ENCODE measurements at regions not wholly inside any gene's neighbourhood (a gene's known extent, or its start where the extent isn't known, plus 50 kb on each side); places are given as distances from the start of the nearest gene placed in this dataset.

DNA sequence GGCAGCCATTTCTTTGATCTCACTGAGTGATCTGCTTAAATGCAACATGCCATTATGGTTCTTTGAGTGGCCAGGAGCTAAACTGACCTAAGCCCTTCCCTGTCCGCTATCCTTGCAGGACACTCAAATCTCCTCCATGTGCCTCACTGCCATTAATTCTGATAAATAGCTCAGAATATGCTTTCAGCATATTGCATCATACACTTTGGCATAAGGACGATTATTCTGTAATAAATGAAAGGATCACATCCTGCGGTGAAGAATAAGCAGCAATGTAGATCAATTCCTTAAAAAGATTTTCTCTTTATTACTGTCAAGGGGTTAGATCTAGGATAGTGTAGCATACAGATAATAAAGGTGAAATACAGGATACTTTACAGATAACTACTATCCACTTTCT is 231.8 kb upstream of the CTBP2 start:
- ChIA-PET CTCF (no interaction called here), POLR2A (no interaction called here)
- TF ChIP-seq SP1 (IDR thresholded peaks at IDR 0.05) (no peak), ZNF384 (IDR thresholded peaks at IDR 0.05) (no peak)
- DNase-seq (ENCODE audit: extremely low spot score), result no peak

DNA sequence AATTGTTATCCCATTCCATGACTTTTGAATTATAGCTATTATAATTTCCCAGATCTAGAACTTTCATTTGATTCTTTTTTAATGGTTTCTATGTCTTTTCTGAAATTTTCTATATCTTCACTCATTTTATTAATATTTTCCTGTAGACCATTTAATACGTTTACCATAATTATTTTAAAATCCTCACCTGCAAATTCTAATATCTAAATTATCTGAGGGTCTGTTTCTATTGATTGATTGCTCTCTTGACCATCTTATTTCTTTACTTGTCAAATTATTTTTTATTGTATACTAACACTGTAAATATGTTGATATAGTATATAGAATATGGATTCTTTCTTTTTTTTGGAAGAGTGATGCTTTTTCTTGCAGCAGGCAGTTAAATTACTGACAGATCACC is 229.3 kb upstream of the CTBP2 start:
- TF ChIP-seq, protein P1, sequence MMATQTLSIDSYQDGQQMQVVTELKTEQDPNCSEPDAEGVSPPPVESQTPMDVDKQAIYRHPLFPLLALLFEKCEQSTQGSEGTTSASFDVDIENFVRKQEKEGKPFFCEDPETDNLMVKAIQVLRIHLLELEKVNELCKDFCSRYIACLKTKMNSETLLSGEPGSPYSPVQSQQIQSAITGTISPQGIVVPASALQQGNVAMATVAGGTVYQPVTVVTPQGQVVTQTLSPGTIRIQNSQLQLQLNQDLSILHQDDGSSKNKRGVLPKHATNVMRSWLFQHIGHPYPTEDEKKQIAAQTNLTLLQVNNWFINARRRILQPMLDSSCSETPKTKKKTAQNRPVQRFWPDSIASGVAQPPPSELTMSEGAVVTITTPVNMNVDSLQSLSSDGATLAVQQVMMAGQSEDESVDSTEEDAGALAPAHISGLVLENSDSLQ (IDR thresholded peaks at IDR 0.05), result no peak
- TF ChIP-seq L3MBTL2 (conservative IDR thresholded peaks at IDR 0.05), result no peak
- TF ChIP-seq ARNT (IDR thresholded peaks at IDR 0.05), result no peak
- no peak for TF ChIP-seq CTBP1 (IDR thresholded peaks at IDR 0.05; ENCODE audit: borderline replicate concordance)
- no peak for TF ChIP-seq BHLHE40 (IDR thresholded peaks at IDR 0.05; ENCODE audit: borderline replicate concordance)
- TF ChIP-seq FOXA1 (IDR thresholded peaks at IDR 0.05), result no peak
- ChIA-PET POLR2A (no interaction called here), CTCF (no interaction called here)
- no peak for DNase-seq (ENCODE audit: extremely low spot score)

DNA sequence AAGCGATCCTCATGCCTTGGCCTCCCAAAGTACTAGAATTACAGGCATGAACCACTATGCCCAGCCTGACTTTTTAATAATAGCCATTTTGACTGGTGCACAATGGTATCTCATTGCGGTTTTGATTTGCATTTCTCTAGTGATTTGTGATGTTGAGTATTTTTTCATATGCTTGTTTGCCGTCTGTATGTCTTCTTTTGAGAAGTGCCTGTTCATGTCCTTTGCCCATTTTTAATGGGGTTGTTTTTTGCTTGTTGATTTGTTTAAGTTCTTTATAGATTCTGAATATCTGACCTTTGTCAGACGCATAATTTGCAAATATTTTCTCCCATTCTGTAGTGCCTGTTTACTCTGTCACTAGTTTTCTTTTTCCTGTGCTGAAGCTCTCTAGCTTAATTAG is 219.2 kb upstream of the CTBP2 start:
- ChIA-PET CTCF (no interaction called here), POLR2A (no interaction called here)
- no peak for DNase-seq (ENCODE audit: extremely low spot score)
- TF ChIP-seq CTBP1 (IDR thresholded peaks at IDR 0.05; ENCODE audit: borderline replicate concordance) (no peak), HDGF (IDR thresholded peaks at IDR 0.05; ENCODE audit: borderline replicate concordance) (no peak), BHLHE40 (IDR thresholded peaks at IDR 0.05; ENCODE audit: borderline replicate concordance) (no peak), NFRKB (IDR thresholded peaks at IDR 0.05) (no peak), FOXM1 (IDR thresholded peaks at IDR 0.05; ENCODE audit: borderline replicate concordance) (no peak), FOXK2 (IDR thresholded peaks at IDR 0.05) (no peak), TARDBP (IDR thresholded peaks at IDR 0.05) (no peak), FOXA1 (IDR thresholded peaks at IDR 0.05) (no peak), L3MBTL2 (conservative IDR thresholded peaks at IDR 0.05) (no peak), ARNT (IDR thresholded peaks at IDR 0.05) (no peak), LEF1 (IDR thresholded peaks at IDR 0.05; ENCODE audit: borderline replicate concordance) (no peak), ZNF384 (IDR thresholded peaks at IDR 0.05) (no peak), SP1 (IDR thresholded peaks at IDR 0.05) (no peak), SUZ12 (IDR thresholded peaks at IDR 0.05) (no peak), ELF4 (IDR thresholded peaks at IDR 0.05) (no peak)
- TF ChIP-seq, protein P1 (IDR thresholded peaks at IDR 0.05), result no peak

DNA sequence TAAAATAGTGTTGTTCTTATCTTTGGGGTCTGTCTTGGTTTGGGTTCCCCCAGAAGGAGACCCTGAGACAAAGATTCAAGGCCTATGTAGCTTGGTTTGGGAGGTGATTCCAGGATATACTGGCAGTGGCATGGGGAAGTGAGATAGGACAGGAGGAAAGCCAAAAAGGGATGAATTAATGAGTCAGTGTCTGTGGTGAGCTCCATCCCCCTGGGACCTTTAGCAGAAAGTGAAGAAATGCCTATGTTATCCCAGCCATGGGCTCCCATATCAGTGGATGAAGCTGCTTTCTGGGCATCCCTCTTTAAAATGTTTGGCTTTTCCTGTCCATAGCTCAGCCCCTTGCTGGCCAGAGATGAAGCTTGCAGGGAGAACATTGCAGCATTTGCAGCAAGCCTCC is 217.0 kb upstream of the CTBP2 start:
- ChIA-PET CTCF (no interaction called here), POLR2A (no interaction called here)
- TF ChIP-seq CTBP1 (IDR thresholded peaks at IDR 0.05; ENCODE audit: borderline replicate concordance), result no peak
- TF ChIP-seq SUZ12 (IDR thresholded peaks at IDR 0.05), result no peak
- no peak for TF ChIP-seq L3MBTL2 (conservative IDR thresholded peaks at IDR 0.05)
- no peak for TF ChIP-seq FOXM1 (IDR thresholded peaks at IDR 0.05; ENCODE audit: borderline replicate concordance)
- TF ChIP-seq FOXK2 (IDR thresholded peaks at IDR 0.05), result no peak
- no peak for TF ChIP-seq LEF1 (IDR thresholded peaks at IDR 0.05; ENCODE audit: borderline replicate concordance)
- no peak for TF ChIP-seq FOXA1 (IDR thresholded peaks at IDR 0.05)
- TF ChIP-seq ELF4 (IDR thresholded peaks at IDR 0.05), result no peak
- TF ChIP-seq HDGF (IDR thresholded peaks at IDR 0.05; ENCODE audit: borderline replicate concordance), result no peak
- no peak for TF ChIP-seq ZNF384 (IDR thresholded peaks at IDR 0.05)
- TF ChIP-seq NFRKB (IDR thresholded peaks at IDR 0.05), result no peak
- TF ChIP-seq, protein P1 (IDR thresholded peaks at IDR 0.05), result no peak
- TF ChIP-seq TARDBP (IDR thresholded peaks at IDR 0.05), result no peak
- no peak for TF ChIP-seq ARNT (IDR thresholded peaks at IDR 0.05)
- no peak for TF ChIP-seq SP1 (IDR thresholded peaks at IDR 0.05)
- DNase-seq (ENCODE audit: extremely low spot score), result no peak

DNA sequence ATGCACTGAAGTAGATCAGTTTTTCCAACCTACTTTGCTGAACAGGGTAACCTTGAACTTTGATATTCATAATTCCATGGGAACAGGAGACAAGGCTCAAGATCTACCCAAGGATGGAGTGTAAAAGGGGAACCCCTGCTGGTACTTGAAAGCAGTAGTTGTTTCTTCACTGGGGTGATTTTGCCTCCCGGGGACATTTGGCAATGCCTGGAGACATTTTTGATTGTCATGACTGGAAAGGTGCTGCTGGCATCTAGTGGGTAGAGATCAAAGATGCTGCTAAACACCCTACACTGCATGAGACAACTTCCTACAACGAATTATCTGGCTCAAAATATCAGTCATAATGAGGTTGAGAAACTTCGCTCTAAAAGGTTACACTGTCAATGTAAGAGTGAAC is 214.8 kb upstream of the CTBP2 start:
- CTCF ChIA-PET, result no interaction called here
- POLR2A ChIA-PET, result no interaction called here
- no peak for DNase-seq (ENCODE audit: extremely low spot score)

DNA sequence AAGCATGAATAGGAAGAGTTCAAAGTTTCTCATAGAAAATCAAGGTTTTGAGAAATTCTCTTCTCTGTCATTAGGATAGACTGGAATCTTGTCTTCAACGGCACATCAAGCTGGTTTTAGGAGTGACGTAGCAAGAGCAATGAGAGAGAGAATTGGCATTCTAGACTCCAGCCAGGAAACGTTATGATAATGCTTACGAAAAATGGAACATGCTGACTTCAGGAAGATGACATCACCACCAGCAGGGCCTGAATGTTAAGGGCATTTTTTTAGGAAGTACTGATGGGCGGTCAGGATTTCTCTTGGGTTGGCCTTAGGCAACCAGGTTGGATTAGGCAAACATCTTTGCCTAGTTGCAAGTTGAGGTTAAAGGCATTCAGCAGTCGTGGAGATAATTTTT is 213.2 kb upstream of the CTBP2 start:
- no peak for DNase-seq (ENCODE audit: extremely low spot score)
- POLR2A ChIA-PET, result no interaction called here
- CTCF ChIA-PET, result no interaction called here
- TF ChIP-seq FOXA1 (IDR thresholded peaks at IDR 0.05) (no peak), LEF1 (IDR thresholded peaks at IDR 0.05; ENCODE audit: borderline replicate concordance) (no peak), TARDBP (IDR thresholded peaks at IDR 0.05) (no peak), HDGF (IDR thresholded peaks at IDR 0.05; ENCODE audit: borderline replicate concordance) (no peak), ARNT (IDR thresholded peaks at IDR 0.05) (no peak), FOXM1 (IDR thresholded peaks at IDR 0.05; ENCODE audit: borderline replicate concordance) (no peak)
- TF ChIP-seq, protein P1 (IDR thresholded peaks at IDR 0.05), result no peak

More for the DNA sequence above, 214.8 kb upstream of the CTBP2 start:
- TF ChIP-seq ELF4 (IDR thresholded peaks at IDR 0.05), result no peak
- no peak for TF ChIP-seq ARNT (IDR thresholded peaks at IDR 0.05)
- TF ChIP-seq TARDBP (IDR thresholded peaks at IDR 0.05), result no peak
- no peak for TF ChIP-seq ZNF384 (IDR thresholded peaks at IDR 0.05)
- no peak for TF ChIP-seq FOXM1 (IDR thresholded peaks at IDR 0.05; ENCODE audit: borderline replicate concordance)
- TF ChIP-seq BHLHE40 (IDR thresholded peaks at IDR 0.05; ENCODE audit: borderline replicate concordance), result no peak
- TF ChIP-seq HDGF (IDR thresholded peaks at IDR 0.05; ENCODE audit: borderline replicate concordance), result no peak
